Suppressor macrophage treated with lipopolysaccharide for 1 hour (primary cell): ENCODE measurements at regions not wholly inside any gene's neighbourhood (a gene's known extent, or its start where the extent isn't known, plus 50 kb on each side); places are given as distances from the start of the nearest gene placed in this dataset.

ENCODE experiments used
- DNase-seq, 3 donors: peaks; one replicate each; pipeline ENCODE4 v3.0.0-alpha.2; 2020 to 2022

DNA sequence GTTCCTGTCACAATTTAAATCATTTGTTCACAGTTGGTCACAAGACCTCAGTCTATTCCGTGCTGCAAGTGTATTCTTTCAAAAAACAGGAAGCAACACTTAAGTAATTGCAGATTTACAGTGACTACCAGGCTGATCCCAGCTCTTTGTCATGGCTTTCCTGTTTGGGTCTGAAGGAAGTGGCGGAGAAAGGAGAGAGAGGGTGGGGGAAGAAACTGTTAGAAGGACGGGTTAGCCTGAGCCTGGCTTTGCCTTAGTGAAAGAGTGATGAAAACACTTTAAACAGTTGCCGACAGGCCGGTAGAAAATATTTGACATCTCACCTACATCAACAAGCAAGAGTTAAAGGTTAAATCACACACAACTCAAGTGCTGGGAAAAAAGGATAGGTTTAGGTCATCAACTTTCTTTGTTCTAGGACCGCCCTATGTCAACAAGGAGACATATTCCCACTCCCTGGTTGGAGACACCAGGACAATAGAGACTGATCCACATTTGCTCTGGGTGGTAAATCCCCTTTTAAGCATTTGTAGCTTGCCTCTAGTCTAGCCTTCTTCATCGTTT, 102.2 kb upstream of the DAB2 start:
- DNase-seq: peak; percentile 82 to 94 (median 91)

DNA sequence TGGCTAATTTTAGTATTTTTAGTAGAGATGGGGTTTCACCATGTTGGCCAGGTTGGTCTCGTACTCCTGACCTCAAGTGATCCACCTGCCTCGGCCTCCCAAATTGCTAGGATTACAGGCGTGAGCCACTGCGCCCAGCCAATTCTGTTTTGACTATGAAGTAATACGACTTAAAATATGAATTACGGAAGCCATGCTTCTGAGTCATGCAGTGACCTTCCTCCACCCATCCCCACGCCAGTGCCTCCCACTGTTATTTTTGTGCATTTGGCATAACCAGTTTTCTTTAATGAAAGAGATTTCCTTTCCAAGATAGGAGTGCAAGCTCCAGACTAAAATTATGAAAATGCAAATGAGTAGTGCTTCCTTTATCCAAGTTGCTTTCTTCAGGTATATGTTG, 101.0 kb upstream of the DAB2 start:
- peak; percentile 81 to 89 (median 88) for DNase-seq

DNA sequence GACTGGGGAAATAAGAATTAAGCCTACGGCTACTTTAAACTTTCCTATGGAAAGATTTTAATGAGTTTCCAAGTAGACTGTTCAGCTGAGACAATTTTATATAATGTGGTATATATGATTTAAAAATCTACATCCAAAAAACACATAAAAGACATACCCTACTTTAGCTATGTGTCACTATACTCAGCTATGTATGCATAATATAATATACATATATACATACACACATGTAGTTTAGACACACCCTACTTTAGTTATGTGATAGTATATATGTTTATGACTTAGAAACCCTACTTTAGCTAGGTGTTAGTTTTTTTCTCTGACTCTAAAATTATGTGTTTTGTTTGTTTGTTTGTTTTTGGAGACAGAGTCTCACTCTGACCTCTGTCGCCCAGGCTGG, 100.5 kb upstream of the DAB2 start:
- DNase-seq: no peak

DNA sequence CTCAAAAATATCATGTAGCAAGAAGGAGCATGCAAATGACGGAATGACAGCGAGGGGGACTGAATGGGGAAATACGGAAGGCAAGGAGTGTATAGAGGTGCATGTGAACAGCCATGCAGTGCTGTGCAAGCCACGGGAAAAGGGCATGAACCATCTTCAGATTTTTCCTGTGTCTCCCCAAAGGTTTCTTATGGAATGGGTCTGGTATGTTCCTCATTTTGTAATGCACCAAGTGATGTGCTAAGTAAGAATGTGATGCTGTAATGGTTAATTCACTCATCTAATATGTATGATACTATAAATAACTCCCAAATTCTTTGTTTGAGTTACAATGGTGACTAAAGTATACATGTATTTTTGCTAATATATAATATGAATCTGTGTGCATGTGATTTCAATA, 99.0 kb upstream of the DAB2 start:
- DNase-seq: peak in 1 of 3 donors; percentile 36

DNA sequence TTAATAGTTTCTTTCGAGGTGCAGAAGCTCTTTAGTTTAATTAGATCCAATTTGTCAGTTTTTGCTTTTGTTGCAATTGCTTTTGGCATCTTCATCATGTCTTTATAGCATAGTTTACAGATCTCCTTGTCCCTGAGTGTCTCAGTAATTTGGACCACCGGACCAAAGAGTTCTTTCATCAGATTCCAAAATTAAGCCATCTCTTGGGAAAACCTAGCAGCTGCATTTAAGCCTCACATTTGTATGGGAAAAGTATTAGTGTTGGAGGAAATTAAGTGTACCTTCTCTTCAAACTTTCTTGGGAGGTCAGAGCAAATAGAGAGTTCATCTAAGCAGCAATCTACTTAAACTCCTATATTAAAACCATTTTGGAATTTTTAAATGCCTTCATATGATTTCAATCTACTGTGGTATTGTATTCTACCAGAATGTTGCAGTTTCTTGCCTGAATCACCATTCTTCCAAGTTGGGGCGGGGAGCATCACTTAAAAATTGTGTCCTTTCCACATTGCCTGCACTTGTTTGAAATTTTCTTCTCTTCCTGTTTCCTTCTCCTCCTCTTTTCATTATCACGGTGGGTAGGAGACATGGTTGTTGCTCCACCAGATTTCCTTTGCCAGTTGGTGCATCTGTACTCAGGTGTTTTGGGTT, 97.3 kb upstream of the DAB2 start:
- no peak for DNase-seq

DNA sequence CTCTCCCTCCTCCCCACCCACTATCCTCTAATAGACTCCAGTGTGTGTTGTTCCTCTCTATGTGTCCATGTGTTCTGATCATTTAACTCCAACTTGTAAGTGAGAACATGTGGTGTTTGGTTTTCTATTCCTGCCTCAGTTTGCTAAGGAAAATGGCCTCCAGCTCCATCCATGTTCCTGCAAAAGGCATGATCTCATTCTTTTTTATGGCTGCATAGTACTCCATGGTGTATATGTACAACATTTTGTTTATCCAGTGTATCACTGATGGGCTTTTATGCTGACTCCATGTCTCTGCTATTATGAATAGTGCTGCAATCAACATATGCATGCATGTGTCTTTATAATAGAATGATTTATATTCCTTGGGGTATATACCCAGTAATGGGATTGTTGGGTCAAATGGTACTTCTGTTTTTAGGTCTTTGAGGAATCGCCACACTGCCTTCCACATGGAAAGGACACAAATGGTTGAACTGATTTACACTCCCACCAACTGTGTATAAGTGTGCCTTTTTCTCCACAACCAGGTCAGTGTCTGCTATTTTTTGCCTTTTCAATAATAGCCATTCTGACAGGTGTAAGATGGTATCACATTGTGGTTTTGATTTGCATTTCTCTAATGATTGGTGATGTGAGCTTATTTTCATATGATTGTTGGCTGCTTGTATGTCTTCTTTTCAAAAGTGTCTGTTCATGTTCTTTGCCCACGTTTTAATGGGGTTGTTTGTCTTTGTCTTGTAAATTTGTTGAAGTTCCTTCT, 96.5 kb upstream of the DAB2 start:
- no peak for DNase-seq

DNA sequence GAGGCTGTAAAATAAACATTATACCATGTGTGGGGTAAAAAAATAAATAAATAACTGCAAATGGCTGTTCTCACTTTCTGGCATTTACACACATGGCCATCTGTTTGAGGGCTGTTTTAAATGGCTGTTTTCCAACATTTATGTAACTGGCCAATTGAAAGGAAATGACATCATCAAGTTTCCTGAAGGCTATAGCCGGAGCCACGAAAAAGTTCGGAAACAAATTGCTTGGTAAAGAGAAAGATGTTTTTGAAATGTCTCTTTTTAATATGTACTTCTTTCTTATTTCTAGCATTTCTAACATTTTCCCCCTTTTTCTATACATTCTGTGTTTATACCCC, 95.4 kb upstream of the DAB2 start:
- DNase-seq: peak in 1 of 3 donors; percentile 47

DNA sequence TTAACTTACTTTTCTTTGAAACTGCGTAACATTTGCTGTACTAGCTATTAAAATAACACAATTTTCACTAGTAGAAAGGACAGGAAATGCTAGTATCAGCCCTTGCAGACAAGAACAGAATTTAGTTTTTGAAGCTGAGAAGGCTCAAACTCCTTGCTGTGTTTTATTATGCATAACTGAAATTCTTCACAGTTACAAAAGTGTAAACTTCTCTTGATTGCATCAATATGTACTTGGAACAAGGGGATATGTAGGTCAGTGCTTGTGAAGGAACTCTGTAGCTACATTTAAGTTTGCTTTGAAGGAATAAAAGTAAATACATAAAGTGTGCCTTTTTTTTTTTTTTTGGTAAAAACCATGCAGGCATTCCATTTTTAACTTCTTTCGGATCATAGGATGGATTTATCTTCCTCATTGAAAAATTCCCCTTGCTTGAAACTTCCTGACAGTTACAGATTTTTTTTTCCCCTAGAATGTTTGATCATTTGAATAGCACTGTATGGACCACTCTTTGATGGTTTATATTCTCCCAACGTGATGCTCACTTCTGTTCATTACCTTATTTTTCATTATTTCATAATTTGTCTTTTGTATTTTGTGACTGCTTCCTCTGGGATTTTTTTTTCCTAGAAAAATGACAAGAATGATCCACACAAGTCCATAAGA, 94.9 kb upstream of the DAB2 start:
- no peak for DNase-seq

DNA sequence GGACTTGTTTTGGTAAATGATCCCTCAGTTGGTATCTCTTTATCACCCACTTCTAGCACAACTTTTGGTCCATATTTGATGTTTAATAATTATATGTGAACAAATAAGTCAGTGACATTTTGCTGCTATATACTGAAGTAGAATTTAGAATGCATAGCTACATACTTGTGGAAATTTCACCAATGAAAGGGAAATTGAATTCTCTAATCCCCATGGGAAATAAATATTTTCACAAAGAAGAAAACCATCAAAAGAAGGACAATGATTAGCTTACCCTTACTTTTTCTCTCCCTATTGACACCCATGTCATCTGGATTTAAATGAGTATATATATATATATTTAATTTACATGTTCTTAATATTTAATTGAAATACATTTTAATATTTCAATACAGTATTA, 94.3 kb upstream of the DAB2 start:
- DNase-seq: no peak

DNA sequence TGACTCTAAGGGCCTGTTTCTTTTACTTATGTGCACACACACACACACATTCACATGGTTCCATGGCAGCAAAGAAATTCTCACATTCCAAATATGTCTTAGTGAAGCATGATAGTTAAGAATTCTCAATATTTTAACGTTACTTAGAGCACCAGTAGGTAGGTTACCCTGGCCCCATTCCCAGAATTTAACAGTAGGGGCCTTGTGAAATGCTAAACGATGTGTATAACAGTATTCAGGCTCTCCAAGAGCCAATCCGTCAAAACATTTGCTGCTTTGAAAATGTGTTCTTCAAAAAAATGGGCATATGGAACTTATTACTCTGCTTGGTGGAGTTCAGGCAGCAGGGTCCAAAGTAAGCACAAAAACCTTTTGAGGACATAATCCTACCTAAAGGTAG, 93.7 kb upstream of the DAB2 start:
- no peak for DNase-seq

DNA sequence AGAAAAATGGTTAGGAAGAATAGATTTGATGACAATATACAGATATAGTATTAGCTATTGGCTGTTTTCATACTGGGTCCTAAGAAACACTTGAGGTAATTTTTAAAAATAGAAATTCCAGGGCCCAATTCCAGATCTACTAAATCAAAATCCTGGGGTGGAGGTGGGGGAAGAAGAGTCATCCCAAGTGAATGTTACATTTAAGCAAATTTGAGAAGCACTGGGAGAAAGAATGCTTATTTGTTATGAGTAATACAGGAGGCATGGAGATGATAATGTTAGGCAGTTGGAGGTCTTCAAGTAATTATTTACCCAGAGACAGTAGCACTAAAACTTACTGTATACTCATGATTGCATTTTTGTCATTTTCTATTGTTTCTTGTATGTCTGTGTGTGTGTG, 93.0 kb upstream of the DAB2 start:
- no peak for DNase-seq

DNA sequence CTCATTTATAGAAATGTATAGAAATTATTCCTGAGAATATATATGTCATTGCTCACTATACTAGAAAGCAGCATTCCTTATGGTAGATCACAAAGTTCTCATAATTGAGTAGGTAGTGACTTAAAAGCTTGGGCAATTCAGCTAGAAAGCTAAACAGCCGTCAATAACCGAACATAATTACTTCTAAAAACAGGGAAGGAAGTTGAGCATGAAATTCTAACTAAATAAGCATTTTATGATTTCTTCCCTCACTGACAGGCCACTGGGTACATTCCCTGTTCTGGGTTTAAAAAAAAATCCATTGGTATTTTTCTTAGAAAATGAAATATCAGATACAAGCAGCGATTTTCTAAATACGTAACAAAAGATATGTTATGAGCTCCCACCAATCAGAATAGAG, 91.1 kb upstream of the DAB2 start:
- peak; percentile 21 to 62 (median 55) for DNase-seq

DNA sequence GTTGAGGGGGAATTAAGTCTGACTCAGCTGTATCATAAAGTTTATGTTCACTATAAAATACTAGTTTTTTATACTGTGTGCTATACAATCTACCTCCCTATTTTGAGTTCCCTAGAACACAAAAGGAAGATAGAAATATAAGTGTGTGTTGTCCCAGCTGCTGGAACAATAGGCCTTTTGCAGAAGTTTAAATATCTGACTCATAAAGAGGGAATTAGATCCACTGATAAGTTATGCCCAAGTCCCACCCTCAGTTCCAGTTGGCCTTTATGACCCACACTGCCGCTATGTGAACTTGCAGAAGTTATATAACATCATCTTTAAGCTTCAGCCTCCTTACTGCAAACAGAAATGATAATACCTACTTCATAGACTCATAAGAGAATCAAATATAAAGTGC, 88.5 kb upstream of the DAB2 start:
- DNase-seq: peak; percentile 58 to 64 (median 62)

DNA sequence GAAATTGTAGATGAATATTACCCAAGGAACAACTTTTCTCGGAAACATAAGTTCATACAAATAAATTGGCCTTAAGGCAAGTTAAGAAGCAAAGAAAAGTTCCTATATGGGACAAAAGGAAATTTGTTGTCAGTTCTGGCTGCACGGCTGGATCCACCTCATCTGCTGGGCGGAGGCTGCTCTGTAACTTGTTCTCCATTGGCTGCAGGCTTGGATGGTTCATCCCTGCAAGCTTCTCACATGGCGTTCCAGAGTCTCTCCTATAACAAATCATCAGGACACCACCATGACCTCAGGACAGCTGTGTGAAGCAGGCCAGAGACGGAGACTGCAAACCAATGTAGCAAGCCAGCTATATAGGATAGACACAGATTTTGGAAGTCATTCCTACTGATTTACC, 81.4 kb upstream of the DAB2 start:
- no peak for DNase-seq

DNA sequence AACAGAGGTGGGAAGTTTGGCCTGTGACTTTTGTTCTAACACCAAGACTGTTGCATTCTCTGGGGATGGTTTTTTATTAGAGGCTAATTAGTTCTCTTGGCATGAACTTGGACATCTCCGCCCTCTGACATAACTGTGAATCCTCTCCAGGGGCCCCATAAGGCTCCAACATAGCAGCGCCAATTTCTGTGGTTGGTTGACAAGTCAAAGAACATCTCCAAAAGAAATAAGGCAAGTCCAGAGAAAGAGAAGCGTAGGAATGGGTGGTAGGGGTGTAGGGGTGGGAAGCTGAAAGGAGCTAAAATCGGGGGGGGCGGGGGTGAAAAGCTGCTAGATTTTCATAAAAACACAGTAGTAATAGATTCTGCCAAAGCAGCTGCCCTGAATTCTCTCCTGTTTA, 81.0 kb upstream of the DAB2 start:
- no peak for DNase-seq

DNA sequence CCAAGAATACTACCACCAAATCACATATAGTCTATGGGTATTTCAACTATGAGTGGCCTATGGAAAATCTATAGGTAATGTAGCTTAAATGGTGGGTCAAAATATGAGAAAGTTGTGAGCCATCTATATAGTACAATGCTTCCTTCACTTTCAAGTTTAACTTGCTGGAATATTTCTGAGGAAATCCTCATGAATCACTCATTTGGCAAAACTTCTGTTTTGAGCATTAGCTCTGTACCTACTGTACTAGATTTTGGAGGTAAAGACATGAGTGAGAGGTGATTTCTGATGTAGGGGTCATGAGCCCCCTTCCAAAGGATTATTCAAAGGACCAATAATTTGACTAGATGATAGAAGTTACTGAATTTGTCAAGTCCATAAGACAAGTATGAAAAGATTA, 80.6 kb upstream of the DAB2 start:
- no peak for DNase-seq

DNA sequence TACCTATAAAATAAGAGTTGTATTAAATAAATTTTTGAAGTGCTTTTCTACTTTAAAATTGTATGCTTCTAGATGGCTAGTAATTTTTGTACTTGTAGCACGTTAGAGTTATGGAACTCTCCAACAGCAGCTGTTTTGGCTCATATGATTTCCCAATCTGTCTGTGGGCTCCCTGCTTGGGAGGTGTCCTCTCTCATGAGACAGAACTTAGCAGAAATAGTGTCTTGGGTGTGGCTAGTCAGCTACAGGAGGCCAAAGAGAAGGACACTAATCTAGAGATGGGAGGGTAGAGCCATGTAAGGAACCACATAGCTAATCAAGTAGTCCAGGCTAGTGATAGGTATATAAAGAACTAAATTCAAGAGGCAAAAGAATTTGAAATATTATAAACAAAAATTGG, 78.4 kb upstream of the DAB2 start:
- peak; percentile 53 to 55 (median 54) for DNase-seq

DNA sequence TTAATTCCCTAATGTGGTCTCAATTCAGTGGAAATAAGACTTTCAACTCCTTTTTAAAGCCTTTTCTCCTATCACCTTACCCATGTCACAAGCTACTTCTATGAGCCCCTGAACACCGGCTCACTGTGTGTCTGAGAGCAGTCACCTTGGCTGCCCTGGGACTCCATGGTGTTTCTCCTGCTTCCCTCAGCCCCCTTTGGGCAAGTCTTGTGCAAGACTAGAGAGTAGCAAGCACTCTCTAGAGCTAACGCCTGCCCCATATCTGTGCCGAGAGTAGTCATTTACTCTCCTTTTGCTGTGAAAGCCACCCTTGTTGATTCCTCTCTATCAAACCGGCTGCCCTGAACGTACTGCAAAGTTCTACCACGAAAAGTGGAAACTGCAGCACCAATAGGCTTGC, 77.9 kb upstream of the DAB2 start:
- DNase-seq: no peak

DNA sequence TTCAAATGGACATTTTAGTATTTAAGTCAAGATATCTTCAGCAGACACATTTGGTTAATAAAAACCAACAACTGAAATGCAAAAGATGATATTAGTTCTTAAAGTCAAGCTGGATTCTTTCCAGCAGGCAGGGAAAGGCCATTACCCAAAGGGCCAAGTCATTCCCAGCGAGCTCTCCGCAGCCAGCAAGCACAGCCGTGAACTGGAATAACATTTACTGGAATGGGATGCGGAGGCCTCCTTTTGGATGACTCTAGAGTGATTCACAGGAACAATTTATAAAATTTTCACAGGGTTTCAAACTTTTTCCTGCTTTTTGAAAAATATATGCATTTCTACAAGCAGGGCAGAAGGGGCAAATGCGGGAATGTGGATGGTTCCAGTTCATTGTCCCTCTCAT, 76.6 kb upstream of the DAB2 start:
- DNase-seq: no peak

DNA sequence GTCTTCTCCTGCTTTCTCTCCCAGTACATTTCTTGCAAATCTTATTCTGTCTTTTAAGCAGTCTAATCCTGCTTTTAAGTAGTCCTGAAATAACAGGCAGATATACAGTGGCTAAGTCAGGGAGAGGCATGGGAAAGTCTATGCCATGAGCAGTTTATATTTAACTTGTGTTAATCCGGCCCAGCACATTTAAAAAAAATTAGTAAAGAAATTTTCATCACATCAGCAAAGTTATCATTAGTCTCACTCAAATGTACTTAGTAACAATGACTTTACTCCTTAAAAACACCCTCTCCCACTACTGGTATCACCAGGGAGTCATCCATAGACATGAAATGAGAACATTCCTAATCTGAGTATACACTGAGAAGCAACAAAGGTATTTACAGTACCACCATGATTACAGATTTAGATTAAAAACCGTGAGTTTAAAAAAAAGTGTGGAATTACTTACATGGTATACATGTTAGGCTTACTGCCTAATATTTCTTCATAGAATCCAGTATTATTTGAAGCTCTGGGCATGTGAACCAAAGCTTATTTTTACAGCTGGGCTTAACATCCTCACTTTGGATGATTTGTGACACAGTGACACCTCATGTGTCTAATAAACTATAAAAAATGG, 75.9 kb upstream of the DAB2 start:
- no peak for DNase-seq

DNA sequence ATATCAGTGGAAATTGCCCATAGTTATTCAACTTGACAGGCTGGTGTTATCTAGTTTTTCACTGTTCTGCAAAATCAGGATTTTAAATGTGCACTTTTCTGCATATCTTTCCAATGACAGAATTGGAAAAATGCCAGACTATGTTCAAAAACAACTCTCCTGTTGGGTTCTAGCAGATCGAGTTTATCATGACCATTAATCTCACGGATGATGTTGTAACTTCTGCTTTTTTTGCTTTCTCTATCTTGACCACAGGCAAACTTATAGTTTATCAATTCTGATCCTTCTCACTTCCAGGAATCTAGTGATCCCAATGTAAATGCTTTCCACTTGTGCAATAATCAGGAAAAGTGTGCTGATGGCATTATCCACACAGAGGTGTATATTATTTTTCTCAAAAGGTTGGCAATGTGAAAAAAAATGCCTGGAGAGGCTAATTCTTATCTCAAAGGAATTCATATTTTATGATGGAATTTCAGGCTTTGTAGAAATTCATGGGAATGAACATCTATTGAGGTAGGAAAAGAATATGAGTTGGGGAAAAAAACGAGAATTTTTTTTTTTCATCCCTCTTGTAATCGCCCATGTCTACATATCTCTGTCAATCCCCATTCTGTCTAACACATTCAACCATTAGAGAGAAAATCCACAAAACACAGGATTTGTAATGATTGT, 73.6 kb upstream of the DAB2 start:
- peak; percentile 21 to 50 (median 47) for DNase-seq

DNA sequence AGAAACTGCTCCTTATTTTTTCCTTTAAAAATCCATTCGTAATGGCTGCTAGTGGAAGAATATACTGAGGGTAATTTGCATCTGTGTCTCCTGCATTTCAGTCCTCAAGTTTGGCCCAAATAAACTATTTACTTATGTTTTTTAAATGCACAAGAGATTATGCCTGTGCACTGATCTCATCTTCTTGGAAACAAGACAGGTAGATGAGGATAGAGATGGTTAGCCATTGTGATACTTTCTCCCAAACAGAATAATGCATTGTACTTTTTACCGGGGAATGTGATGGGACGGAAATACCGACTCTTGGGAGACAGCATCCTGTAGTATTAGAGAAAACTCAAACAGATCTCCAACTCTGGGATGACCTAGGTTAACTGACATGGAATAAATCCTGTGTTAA, 72.5 kb upstream of the DAB2 start:
- DNase-seq: no peak

DNA sequence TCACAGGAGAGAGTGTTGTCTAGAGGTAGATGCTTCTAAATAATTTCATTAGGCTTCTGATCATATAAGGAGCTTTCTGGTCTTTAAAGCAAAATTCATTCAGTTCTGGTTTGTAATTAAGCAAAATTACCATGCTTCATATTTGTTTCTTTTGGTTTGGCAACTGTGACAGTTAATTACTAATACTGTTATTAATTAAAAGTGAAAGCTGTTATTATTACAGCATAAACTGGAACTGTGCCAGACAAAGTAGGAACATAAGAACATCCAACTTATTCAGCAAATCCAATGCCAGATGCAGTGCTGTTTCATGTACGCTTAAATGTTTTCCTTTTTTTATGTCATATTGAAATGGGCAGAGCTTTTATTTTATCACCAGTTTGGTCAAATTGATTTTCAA, 70.4 kb upstream of the DAB2 start:
- peak in 2 of 3 donors; percentile 36 to 40 for DNase-seq
